GM10248 (cell line): ENCODE measurements at regions not wholly inside any gene's neighbourhood (a gene's known extent, or its start where the extent isn't known, plus 50 kb on each side); places are given as distances from the start of the nearest gene placed in this dataset.

Source experiments
- CTCF ChIA-PET: fragments of 300-600 bp; sonication (Branson Sonifier 250); formaldehyde crosslinking; extraction: SDS; loops from one replicate; lab custom pipeline; 2021; ENCODE audit warnings: antibody characterized with exemption; lab: Yijun Ruan, JAX
- POLR2A ChIA-PET: fragments of 350-650 bp; sonication (Branson Sonifier 250); formaldehyde crosslinking; extraction: SDS; loops from one replicate; lab custom pipeline; 2020; ENCODE audit warnings: antibody characterized with exemption; lab: Yijun Ruan, JAX
- DNase-seq: peaks from one replicate; pipeline ENCODE4 v3.0.0; 2012; ENCODE audit errors: extremely low spot score
- TF ChIP-seq, protein P1 (sequence below): IDR thresholded peaks from 2 replicates; pipeline ENCODE4 v1.5.1; 2012; ENCODE audit warnings: mild to moderate bottlenecking, low read depth; ENCODE audit errors: extremely low read depth, missing control alignments, control extremely low read depth

DNA sequence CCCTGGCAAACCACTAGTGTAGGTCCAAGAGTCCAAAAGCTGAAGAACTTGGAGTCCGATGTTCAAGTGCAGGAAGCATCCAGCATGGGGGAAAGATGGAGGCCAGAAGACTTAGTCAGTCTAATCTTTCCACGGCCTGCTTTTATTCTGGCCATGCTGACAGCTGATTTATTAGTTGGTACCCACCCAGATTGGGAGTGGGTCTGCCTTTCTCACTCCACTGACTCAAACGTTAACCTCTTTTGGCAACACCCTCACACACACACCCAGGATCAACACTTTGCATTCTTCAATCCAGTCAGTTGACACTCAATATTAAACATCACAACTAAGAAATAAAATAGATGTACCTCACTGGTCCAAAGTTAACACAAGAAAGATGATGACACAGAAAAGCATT is 134.8 kb upstream of the GABRA2 start:
- ChIA-PET POLR2A (no interaction called here), CTCF (interaction anchor here (1.5 kb wide), 1 partner anchor 12 kb away, joined by 3 read pairs; no protein-coding TSS in a partner anchor)
- TF ChIP-seq, protein P1, sequence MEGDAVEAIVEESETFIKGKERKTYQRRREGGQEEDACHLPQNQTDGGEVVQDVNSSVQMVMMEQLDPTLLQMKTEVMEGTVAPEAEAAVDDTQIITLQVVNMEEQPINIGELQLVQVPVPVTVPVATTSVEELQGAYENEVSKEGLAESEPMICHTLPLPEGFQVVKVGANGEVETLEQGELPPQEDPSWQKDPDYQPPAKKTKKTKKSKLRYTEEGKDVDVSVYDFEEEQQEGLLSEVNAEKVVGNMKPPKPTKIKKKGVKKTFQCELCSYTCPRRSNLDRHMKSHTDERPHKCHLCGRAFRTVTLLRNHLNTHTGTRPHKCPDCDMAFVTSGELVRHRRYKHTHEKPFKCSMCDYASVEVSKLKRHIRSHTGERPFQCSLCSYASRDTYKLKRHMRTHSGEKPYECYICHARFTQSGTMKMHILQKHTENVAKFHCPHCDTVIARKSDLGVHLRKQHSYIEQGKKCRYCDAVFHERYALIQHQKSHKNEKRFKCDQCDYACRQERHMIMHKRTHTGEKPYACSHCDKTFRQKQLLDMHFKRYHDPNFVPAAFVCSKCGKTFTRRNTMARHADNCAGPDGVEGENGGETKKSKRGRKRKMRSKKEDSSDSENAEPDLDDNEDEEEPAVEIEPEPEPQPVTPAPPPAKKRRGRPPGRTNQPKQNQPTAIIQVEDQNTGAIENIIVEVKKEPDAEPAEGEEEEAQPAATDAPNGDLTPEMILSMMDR: no peak
- DNase-seq: no peak

GRCh38 chr4:46520361-46520760 is 130.4 kb upstream of the GABRA2 start:
- ChIA-PET CTCF (no interaction called here), POLR2A (no interaction called here)
- TF ChIP-seq, protein P1: no peak
- no peak for DNase-seq

DNA sequence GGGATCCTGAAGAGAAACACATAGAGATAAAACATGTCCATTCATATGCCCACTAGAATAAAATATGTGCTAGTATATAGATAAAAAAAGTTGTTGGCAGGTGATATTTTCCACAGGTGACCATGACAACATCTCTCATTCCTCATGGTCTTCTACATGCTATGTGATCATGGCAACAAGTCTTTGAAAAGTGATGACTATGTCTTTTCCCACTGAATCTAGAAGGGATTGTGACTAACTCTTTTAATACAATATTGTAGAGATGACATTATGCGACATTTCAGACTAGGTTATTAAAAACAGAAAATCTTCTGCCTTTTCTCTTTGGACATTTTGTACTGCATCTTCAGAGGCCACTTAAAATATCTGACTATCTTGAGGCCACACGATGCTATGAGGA is 126.0 kb upstream of the GABRA2 start:
- TF ChIP-seq, protein P1: no peak
- DNase-seq: no peak
- CTCF ChIA-PET: no interaction called here
- POLR2A ChIA-PET: no interaction called here

GRCh38 chr4:46508216-46508615 is 118.3 kb upstream of the GABRA2 start:
- CTCF ChIA-PET: no interaction called here
- TF ChIP-seq, protein P1: no peak
- DNase-seq: no peak
- POLR2A ChIA-PET: no interaction called here

DNA sequence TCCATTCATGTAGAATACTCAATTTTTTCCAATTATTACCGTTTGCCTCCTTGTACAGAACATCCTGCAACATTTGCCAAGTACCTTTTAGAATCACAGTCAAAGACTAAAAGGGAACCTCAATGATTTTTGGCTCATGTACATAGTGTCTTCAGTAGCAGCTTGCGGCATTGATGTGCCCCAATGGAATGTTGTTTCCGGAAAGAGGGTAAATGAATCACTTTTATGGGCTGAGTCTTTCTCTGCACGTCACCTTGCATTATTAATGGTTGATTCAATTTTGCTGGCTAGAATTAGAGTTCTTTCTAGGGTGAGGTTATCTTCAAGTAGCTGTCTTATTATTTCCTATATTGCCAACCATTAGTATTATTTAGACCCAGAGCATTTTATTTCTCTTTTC is 116.9 kb upstream of the GABRA2 start:
- POLR2A ChIA-PET: no interaction called here
- TF ChIP-seq, protein P1: no peak
- DNase-seq: no peak
- CTCF ChIA-PET: no interaction called here

- TF ChIP-seq, protein P1: no peak
- no peak for DNase-seq
- CTCF ChIA-PET: no interaction called here
- POLR2A ChIA-PET: no interaction called here
These were observed 115.2 kb upstream of the GABRA2 start for GRCh38 chr4:46505131-46505530.

- ChIA-PET CTCF (interaction anchor here (1.0 kb wide), 1 partner anchor 10 kb away, joined by 3 read pairs; no protein-coding TSS in a partner anchor), POLR2A (no interaction called here)
- no peak for DNase-seq
- TF ChIP-seq, protein P1: no peak
These were observed 113.8 kb upstream of the GABRA2 start for GRCh38 chr4:46503739-46504138.
